ENCODE measurements at regions not wholly inside any gene's neighbourhood (a gene's known extent, or its start where the extent isn't known, plus 50 kb on each side); places are given as distances from the start of the nearest gene placed in this dataset.

DNA sequence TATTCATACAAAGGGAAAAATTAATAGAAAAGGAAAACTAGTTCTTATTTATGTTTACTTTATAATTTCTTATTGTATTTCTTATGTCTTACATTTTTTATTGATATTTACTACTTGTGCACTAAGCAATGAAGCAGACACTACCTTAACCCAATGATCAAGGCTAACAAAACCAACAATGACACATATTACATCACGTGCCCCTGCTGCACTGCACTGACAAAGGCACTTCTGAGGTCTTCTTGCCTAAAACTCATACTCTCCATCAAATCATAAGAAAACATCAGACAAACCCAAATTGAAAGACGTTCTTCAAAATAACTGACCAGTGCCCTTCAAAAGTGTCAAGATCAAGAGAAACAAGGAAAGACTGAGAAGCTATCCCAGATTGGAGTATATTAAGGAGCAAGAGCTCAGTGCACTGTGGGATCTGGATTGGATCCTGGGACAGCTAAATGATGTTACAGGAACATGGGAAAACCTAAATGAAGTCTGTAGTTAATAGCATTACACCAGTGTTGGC lies 230.9 kb downstream of the AUH start:
- no peak for DNase-seq (ENCODE audit: low read depth in 2 of 2)

DNA sequence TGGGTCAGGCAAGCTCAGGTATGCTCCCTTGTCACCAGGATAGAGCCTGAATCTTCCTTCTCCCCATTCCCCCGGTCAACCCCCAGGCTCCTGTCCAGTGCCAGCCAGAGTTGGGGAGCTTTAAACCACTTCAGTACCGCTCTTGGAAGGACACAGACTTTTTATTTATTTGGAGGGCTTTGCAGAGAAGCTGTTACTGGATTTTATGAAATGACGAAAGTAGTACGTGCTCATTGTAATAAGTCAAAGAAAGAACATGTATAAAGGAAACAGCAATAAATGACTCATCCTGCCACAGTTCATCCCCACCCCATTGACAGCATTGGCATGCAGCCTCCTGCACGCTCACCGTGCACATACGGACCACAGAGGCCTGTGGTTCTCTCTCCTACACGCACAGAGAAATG lies 230.3 kb downstream of the AUH start:
- peak; percentile 77 to 87 for DNase-seq (ENCODE audit: low read depth in 2 of 2)

DNA sequence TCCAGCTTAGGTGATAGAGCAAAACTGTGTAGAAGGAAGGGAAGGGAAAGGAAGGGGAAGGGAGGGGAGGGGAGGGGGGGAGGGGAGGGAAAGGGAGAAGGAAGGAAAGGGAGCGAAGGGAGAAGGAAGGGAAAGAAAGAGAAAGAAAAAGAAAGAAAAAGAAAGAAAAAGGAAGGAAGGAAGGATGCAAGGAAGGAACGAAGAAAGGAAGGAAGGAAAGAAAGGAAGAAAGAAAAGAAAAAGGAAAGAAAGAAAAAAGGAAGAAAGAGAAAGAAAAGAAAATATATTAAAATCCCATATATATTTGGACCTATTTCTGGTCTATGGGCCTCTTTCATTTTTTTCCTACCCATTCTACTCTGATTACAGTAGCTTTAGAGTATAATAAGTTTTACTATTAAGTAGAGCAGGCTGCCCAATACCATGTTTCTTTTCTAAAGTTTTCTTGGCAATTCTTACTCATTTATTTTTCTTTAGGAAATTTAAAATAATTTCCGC lies 229.1 kb downstream of the AUH start:
- no peak for DNase-seq (ENCODE audit: low read depth in 2 of 2)

DNA sequence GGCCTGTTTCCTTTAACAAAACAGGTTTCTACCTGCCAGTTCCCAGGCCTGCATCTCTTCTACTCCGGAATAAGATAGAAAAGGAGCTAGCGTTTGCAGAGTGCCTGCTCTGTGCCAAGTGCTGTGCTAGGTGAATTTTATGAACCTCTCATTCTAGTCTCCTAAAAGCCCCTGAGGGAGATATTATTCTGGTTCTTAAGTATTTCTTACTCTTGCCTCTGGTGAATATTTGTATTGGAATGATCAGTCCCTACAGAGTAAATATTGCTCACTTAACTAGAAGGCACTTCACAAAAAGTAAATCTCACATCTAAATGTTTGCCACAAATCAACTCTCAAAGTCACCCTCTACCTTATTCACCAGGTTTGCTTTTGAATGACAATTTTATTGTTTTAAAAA lies 227.1 kb downstream of the AUH start:
- DNase-seq (ENCODE audit: low read depth in 2 of 2): no peak

DNA sequence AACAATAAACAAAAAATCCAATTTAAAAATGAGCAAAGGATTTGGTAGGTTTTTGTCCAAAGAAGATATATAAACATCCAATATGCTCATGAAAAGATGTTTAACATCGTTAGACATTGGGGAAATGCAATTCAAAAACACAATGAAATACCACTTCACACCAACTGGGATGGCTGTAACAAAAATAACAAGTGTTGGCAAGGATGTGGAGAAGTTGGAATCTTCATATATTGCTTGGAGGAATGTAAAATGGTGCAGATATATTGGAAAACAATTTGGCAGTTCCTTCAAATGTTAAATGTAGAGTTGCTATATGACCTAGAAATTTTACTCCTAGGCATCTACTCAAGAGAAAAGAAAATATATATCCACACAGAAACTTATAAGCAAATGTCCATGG lies 224.3 kb downstream of the AUH start:
- no peak for DNase-seq (ENCODE audit: low read depth in 2 of 2)

DNA sequence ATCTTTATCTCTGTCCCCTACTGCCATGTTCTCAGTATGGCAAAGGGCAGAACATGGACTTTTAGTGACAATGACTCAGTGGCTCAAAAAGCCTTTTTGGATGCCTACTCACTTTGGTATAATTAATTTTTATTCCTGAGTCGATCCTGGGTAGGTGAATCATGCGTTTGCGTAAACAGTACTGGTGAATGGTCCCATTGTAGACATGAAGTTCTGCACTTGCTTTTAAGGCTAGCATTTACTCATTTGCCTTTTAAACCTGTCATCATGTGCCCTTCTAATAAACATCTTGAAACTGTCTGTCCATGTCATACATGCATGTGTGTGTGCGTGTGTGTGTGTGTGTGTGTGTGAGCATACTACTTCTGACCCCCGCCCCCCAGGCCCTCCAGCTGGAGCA lies 223.0 kb downstream of the AUH start:
- no peak for DNase-seq (ENCODE audit: low read depth in 2 of 2)

DNA sequence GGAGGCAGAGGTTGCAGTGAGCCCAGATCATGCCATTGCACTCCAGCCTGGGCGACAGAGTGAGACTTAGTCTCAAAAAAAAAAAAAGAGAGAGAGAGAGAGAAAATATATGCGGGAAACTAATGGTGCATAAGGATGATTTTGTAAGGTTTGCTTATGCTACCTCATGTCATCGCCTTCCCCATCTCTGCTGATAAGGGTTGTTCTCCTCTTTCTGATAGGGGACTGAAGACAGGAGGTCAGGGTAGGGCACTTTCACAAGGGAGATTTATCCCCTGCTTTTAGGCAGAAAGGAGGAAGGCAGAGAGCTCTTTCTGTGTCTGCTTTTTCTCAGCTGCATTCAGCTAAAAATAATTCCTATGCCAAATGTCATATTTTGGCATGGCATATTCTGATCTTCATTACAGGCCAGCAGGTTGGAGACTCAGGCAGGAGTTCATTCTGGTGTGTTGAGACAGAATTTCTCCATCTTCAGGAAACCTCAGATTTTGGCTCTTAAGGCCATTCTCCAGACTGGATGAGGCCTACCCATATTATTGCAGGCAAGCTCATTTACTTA lies 220.2 kb downstream of the AUH start:
- no peak for DNase-seq (ENCODE audit: low read depth in 2 of 2)

DNA sequence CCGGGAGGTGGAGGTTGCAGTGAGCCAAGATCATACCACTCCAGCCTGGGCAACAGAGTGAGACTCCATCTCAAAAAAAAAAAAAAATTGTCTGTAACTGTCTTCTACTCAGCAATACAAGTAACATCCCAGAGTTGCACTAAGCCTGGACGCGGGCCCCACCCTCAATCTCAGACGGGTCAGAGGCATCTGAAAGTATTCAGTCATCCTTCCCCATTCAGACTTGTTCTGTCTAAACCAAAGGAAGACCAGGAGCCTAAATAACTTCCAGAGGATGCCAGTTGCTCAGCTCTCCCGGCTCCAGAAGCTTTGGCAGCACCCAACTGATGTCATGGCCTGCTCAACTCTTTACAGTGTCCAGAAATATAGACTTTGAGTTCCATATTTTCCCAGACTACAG lies 218.6 kb downstream of the AUH start:
- DNase-seq (ENCODE audit: low read depth in 2 of 2): no peak

DNA sequence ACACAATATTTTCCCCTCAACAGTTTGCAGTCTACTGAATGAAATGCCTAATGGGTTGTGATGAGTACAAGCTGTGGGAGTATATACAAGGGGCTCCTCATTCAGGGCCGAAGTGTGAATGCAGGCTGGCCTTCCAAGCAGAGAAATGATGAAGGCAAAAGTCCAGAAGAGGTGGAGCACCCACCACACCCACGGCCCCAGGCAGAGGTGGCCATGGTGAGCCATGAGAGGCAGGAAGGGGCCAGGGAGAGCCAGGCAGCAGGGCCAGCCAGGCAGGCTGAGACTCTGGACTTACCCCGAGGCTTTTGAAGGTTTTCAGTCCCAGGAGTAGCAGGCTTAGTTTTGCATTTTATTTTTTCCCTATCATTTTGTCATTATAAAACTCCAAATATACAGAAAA lies 218.1 kb downstream of the AUH start:
- DNase-seq (ENCODE audit: low read depth in 2 of 2): no peak

DNA sequence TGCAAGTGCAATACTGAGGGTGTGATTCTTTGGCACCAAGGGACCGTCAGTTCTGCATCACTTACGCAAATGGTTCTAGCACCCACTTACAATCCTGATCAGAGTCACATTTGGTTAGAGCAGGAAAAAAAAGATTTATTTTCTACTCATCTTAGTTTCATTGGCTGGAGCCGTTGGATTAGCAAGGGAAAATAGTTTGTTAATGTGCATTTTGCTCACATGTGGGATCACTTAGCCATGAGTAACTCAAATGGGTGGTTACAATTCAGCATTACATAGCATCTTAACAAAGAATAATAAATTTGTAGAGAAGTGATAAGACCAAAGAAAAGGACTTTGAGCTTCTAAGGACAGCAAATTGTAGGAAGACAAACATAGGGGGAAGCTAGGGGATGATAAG lies 216.9 kb downstream of the AUH start:
- no peak for DNase-seq (ENCODE audit: low read depth in 2 of 2)

DNA sequence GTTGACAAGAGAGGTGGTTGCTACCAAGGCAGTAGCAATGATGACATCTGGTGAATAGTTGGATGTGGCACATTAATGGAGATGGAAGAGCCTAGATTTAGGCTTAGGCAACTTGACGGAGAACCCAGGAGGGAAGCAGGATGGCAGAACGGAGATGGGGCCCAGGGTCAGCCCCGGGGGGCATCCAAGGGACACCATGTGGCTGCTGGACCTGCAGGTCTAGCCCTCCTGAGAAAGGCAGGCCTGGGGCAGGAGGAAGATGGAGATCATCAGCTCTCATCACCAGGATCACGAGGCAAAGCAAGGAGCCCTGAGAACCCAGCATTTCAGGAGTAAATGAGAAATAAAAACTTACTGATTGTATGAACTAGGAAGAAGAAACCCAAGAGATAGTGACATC lies 216.2 kb downstream of the AUH start:
- no peak for DNase-seq (ENCODE audit: low read depth in 2 of 2)

DNA sequence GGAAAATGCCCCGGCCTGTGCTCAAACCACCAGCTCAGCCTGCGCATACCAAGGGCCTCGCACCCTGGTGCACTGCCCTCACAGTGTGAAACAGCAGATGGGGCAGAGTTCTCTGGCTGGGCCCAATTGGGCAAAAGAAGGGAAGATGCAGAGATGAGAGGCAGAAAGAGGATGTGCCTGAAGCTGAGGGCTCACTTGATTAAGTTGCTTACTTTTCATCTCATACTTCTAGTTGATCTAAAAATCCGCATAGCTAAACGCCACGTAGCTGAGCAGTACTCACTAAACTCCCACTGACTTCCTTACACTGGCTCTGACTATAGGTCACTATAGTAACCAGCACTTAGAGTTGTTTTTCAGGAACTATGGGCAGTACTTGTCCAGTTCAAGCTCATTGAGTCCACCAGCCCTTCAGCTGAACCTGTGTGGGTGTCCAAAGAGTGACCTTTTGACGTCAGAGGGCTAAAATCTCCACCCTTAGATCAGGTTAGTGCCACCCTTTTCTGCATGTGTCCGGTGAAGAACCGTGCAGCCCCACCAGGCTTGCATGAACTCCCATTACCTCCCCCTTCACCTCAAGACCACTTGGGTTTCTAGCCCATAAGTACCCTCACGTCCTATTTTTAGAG lies 215.2 kb downstream of the AUH start:
- DNase-seq (ENCODE audit: low read depth in 2 of 2): peak in 1 of 2 donors; percentile 17

DNA sequence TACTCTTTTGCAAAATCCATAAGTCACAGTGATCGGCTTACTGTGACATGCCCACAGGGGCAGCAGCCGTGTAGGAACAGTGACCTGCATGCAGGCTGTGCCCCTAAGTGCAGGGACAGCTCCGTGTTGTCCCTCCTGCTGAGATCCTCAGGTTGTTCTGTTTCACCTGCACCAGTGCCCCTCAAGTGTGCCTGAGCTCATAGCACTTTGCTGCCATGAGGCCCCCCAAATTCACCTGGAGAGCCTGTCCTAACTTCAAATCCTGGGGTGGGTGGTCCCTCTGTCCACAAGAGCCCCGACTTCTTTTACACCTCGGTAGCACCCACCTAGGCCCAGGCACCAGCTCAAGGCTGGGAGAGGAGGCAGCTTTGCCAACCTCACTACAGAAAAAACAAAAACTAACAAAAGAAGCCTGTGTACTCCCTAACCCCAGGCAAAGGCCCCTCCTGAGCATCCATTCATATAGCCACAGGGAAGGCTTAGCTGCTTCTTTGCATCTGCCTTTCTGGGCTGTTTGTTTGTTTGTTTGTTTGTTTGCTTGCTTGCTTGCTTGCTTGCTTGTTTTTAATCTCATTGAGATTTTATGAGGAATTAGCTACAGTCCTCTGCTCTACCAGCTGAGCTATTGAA lies 214.5 kb downstream of the AUH start:
- DNase-seq (ENCODE audit: low read depth in 2 of 2): no peak

DNA sequence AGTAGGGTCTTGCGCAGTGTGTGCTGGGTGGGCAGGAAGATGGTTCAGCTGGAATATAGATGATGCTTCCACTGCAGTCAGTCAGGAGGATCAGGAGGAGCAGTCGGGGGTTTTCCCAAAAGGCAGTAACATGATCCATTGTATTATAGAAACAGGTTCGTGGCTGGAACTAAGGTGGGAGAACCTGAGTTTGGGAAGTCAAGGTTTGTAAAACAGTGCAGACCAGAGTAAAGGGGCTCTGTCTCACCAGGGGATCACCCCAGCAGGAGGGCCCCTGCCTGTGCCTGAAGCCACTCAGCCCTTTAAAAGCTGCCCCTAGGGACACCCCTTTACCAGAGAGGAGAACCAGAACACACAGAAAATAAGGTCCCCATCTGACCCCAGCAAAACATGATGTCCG lies 213.4 kb downstream of the AUH start:
- no peak for DNase-seq (ENCODE audit: low read depth in 2 of 2)

DNA sequence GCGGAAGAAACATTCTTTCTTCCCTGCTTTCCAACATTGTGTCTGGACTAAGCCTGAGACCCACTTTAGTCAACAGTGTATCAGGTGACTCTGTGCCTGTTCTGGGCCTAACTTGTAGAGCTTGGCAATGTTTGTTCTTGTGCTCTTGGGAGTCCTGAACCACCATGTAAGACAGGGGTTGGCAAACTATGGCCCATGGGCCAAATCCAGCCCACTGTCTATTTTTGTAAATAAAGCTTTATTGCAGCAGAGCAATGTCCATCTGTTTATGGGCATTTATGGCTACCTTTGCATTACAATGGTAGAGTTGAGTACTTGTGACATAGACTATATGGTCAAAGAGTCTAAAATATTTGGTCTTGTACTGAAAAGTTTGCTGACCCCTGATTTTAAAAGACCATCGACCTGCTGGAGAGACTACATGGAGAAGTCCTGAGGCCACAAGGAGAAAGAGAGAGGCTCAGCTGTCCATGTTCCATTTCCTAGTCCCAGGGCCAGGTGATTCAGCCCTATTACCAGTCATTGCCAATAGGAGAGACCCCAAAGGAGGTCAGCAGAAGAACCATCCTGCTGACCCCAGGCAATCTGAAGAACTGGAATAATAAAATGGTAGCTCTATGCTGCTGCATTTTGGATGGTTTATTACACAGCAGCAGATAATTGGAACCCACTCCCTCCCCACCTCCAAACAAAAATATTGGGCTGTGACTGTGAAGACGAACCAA lies 211.3 kb downstream of the AUH start:
- no peak for DNase-seq (ENCODE audit: low read depth in 2 of 2)

DNA sequence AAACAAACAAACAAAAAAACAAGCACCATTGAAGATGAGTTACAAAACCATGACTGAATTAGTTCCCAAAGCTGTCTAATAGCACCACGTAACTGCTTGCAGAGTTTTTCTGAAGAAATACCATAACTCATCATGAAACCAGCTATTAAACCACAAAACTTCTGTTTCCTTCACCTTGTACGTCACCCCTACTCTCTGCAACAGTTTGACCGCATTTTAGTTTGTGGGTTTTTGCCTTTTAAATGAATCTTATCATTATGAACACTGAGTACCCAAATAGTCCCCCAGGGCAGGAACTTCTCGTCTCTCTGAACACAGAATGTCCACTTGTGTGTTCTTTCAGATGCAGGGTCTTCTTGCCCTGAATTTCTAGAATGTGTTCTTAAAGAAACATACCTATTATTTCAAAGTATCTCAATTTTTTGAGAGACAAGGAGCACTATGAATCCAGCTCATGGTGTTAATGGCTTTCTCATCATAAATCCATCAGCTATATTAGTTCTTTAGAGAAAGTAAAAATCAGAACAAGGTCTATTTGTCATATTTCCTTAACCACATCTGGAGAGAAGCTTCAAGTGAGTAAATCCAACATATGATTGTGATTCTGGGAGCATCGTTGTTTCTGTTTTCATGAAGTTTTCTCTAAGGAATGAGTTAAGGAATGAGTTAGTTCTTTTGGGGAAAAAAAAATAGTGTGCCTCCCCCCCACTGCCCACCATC lies 210.6 kb downstream of the AUH start:
- DNase-seq (ENCODE audit: low read depth in 2 of 2): no peak

DNA sequence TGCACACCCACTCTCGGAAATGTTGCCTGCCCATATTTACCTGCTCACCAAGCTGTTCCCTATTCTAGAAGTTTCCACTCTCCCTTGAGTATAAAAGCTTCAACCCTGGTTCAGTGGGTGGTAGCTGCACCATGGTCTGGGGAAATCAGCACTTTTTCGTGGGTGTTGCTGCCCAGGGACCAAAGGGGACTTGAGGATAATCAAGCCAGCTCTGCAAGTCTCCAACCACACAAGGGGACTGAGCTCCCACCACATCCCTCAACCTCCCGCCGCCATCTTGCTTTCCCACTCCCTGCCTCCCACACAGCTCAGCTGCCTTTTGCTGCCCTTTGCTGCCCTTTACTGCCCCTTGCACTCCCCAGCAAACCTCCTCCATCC lies 210.0 kb downstream of the AUH start:
- no peak for DNase-seq (ENCODE audit: low read depth in 2 of 2)

DNA sequence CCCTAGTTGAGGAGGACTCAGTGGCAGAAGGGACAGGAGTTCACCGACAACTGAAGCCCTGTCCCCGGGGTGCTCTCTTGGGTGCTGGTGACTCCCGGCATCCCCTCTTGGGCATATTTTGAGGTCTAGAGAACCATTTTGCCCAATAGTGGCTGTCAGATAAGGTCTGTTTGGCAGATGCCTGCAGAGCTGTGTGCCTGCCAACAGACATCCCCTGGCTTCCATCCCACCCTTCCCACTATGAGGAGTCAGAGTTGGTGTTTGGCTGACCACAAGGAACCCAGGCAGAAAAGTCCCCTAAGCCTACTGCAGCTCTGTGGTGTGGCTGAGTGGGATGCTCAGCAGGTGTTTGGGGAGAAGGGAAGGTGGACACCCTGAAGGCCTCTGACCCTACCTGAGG lies 207.0 kb downstream of the AUH start:
- DNase-seq (ENCODE audit: low read depth in 2 of 2): no peak

DNA sequence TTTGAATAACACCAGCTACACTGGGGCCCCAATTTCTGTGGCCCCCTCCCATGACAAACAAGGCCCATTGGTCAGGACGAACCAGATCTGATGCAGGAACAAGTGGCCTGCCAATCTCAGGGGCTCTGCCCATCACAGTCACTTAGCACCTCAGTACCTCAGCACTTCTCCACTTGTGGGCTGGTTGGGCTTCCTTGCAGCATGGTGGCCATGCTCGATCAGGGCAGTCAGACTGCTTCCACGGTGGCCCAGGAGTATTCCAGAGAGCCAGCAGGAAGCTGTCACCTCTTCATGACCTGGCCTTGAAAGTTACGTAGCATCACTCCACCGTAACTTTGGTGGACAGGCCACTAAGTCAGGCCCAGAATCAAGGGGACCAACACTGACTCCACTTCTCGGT lies 206.5 kb downstream of the AUH start:
- DNase-seq (ENCODE audit: low read depth in 2 of 2): no peak

DNA sequence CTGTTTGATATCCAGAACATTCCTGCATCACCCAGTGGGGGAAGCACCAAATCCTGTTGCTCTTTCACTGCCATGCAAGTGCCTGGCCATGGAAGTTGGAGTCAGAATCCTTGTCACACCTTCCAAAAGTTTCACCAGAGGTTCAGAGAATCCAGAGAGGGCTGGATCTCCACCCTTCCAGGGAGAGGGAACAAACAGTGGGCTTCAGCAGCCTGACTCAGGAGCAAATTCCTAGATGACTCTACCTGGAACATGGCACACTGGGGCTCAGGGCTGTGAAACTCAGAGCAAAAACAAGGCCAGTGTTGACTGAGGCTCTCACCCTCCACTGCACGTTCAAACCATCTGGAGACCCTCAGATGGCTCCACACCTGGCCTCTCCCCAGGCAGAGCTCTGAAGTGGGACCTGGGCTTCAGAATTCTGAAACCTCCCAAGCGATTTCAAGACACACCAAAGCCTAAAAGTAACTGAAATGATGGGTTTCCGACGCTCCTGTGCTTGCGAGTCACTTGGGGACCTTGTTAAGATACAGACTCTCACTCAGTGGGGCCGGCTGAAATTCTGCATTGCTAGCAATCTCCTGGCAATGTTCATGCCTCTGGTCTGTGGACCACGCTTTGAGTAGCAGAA lies 205.9 kb downstream of the AUH start:
- no peak for DNase-seq (ENCODE audit: low read depth in 2 of 2)
